ENCODE measurements at regions not wholly inside any gene's neighbourhood (a gene's known extent, or its start where the extent isn't known, plus 50 kb on each side); places are given as distances from the start of the nearest gene placed in this dataset.

DNA sequence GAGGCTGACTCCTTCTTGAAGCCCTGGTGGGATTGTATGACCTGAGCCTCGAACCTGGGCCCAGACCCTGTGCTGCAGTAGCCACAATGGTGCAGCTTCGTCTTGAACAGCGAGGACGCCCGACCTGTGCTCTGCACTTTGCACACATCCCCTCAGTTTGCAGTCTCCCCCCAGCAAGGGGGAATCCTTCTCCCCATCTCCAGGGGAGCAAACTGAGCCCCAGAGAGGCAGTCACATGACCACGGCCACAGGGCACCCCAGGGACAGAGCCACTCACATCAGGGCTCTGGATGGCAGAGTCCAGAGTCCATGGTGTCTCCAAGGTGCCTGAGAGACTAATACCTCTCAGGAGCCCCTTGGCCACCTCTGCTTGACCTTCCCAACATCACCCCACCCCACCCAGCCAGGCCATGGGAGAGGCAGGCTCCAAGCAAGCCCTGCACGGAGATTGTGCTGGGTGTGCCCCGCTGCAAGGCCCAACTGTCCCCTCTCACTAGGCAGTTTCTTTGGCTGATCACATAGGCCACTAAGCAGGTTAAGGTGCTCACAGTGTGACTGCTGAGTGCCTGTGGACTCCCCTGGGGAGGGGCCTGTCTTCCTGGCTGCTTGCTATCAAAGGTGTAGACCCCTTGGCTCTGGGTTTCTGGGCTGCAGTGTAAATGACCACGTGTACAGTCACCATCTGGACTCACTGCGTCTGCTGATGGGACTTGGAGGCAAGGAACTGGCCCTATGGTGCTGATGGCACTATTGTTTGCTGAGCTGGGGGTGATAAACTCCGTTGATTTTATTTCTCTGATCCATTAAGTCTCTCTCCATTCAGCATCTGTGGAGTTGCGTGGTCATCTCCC lies 398.1 kb downstream of the MATN1 start:
- no peak for DNase-seq

DNA sequence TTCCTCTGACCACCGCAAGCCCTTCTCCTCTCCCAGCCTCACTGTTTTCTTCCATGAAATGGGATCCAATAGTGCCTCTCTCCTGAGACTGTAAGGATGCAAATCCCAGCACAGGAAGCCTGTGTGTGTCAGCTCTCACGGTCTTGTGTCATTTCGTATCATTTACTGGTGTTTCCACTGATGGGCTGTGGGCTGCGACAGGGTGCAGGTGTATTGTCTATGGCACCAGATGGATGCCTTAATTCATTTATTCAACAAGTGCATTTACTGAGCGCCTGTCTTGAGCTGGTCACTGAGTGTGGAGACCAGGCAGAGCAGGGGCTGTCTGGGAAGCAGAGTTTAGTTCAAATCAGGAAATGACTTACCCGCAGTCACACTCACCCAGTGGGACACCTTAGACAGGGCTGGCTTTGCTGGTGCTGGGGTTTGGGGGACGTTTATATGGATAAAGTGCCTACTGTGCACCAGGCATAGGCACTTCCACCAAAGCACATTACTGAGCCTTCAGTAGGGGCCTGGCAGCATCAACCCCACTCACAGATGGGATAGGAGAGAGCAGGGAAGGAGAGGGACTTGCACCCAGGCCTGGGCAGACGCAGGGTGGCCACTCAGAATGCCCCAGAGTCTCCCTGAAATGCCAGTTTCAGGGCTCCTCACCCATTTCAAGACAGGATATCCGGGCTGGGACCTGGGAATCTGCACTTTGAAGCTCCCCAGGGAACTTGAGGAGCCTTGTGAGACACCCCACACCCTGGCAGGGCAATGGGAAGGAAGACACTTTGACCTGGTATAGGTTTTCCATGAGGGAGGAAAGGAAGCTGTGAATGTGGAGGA lies 398.9 kb downstream of the MATN1 start:
- no peak for DNase-seq

DNA sequence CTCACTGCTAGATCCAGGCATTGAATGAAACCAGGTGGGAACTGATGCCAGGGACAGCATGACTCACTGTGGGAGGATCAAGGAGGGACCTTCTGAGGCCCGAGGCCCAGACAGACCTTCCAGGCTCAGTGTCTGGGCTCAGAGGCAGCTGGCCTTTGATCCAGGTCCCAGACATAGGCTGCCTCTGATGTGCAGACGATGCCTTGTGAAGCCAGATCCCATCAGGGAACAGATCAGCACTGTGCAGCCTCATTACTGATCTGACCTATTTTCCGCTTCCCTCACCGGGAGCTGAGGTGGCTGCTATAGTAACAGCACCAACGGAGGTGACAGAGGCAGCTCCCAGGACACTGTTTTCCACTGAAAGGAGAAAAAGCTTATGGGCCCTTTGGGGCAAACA lies 399.5 kb downstream of the MATN1 start:
- no peak for DNase-seq

DNA sequence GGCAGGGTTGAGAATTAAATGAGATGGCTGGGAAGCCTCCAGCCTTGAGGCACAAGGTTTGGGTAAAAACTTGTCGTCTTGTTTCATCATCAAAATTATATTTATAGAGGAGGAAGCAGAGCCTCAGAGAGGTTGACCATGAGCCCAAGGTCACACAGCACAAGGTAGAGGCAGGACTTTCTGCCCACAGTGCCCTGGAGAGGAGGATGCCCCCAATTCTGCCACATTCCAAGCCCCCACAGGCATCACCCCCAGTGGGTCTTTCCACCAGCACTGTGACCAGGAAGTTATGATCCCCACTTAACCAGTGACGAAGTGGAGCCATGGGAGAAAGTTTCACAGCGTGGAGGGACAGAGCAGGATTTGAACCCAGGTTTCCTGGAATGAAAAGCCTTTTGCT lies 400.0 kb downstream of the MATN1 start:
- no peak for DNase-seq

DNA sequence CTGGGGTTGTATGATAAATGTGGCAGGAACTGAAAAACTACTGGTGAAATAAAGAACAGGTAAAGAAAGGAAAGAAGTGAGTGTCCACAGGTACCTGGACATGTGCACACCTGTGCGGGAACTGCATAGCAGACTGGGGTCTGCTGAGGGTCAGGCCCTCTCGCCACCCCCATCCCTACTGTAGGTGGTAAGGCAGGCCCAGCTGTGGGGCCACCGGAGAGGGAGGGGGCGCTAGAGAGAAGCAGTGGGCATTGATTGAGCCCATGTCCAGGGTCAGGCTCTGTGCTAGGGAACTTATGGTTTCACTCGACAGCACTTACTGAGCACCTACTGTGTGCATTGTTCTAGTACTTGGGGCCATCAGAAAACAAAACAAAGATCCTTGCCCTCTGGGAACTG lies 400.5 kb downstream of the MATN1 start:
- no peak for DNase-seq

DNA sequence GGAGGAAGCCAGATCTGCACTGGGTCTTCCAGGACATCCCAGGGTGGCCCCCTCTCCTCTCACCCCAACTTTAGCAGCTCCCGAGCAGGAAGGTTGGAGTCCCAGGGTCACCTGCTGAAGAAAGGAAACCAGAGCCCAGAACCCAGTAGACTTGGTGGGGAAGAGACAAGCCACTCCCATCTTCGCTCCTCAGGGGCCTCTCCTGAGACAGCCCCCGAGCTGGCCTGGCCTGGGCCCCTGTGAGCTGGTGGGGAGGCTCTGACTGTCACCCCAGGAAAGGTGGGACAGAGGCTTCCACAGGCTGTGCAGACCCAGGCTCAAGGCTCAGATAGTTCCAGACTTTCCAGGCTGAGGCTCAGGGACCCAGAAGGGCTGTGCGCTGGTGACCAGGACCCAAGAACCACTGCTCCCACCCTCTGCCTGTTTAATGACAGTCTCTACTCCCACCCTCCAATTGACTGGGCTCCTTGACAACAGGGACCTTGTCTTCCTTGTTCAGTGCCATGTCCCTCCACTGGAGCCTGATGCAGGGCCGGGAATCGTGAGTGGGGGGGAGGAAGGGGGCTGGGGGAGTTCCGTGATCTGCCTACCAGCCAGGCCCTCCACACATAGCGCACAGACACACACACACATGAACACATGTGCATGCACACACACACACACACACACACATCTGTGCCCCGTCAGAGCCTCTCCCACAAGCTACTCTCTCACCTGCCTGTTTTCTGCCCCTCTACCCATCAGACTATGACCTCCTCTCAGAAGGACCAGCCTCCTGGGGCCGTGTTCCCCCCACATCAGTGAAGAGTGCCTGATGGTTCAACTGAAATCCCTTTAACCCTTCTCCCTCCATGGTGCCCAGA lies 401.2 kb downstream of the MATN1 start:
- DNase-seq, result no peak

DNA sequence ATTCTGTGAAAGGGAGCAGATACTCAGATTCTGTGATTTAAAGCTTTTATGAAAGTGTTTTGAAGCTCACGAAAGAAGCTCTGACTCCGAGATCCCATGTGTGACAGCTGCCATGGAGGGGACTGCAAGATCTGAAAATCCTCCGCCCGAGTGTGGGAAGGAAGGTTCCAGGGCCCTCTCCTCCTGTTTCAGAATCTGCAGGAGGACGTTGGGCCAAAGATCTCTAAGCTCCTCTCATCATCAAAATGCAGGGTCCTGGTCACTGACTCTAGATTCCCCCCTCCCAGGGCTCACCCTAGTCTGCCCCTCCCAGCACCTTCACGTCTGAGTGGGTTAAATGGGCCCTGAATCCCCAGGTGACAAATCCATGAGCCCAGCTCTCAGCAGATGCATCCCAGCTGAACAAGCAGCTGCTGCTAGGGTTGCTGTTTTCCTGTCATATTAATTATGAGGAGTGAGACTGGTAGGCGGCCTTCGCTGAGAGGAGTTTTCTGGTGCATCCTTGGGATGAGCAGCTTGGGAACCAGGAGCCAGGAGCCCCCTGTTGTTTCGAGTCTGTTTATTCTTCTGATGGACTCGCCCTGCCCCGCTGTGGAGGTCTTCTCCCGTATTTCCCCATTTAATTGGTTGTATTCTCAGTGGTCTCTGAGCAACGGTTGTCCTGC lies 402.0 kb downstream of the MATN1 start:
- no peak for DNase-seq

DNA sequence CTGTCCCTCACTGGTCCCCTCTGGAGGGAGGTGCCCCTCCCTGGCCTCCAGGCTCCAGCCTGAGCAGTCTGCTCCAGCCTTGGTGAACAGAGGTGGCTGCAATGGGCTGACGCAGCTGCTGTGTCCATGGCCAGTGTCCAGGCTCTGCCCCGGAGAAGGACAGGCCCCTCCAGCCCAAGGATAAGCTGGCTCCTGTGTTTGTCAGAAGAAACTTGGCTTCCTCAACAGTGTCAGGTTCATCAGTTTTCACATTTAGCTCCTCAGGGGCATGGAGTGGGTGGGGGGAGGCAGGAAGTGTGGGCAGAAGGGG lies 402.8 kb downstream of the MATN1 start:
- DNase-seq, result no peak

DNA sequence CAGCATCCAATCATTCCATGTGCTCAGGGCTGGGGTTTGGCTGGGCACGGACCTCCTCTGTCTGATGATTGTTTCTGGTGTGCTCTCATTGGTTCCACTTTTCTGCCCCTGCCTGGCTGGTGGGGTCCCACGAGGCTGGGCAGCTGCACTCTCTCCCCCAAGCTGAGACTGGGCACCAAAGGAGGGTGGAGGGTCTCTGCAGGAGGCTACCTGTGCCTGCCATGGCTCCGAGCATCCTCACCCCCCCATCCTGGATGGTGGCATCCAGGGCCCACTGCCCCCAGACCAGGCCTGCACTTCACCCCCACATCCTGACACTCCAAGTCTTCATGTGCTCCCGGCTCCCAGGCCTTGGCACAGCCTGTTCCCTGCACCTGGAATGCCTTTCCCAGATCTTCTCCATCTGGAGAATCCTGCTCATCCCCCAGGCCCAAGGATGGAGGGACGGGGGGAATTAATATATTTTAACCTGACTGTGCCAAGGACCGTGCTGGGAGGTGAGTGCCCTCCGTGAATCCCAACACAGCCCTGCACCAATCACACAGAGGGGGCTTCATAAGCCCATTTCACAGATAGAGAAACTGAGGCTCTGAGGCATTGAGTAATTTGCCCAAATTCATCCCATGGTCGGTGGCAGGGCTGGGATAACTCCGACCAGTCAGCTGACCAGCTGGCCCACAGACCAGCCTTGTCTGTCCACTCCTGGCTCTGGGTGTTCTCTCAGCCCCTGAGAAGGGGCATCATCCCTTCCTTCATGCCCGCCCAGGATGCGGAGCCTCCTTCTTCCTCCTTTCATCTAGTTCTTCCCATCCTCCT lies 403.4 kb downstream of the MATN1 start:
- no peak for DNase-seq

DNA sequence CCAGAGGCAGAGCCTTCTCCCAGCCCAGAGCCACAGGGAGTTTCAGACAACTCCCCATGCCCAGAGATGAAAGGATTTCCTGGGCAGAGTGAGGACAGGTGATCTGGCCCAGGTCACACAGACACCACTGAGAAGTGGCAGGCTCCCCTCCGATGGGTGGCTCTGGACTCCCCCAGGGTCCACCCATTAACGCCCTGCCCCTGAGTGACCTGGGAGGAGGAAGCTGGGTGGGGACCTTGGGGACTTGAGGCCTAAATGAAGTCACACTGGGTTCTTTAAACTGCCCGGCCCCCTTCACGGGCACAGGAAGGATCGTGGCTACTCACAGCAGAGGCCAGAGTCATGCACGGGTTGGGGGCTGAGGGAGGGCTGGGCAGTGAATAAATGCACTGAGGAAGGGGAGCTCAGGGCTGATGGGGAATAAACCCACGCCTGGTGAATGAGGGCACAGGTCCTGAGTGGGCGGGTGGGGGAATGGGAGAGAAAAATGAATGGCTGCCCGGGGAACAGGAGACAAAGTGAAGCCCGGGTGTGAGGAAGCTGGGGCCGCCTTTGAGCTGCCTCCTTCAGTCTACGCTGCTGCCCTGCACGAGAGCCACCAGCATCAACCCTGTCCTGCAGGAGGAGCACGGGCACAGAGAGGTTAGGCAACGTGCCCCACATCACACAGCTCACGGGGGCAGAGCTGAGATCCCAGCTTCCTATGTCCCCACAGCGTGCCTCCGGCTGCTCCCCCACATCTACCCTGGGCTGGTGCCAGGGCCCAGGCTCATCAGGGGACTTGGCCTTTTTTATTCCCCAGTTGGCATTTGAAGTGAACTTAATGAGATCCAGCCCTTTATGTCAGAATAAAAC lies 404.3 kb downstream of the MATN1 start:
- DNase-seq, result no peak

DNA sequence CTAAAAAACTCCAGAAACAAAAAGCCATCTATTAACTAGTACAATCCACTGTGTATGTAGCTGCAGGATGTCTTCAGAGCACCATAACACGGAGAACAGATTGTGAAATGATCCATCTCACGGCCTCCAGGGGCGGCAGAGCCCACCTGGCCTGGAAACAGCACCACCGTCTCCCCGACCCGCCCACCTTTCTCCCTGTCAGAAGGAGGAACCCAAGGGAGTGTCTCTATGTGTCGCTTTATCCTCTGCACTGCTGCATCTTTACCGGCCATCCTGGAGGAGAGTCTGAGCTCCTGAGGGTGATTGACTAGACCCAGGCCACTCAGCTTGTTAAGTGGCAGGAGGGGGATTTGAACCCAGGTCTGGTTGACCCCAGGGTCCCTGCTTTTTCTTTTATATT lies 405.0 kb downstream of the MATN1 start:
- DNase-seq, result no peak

DNA sequence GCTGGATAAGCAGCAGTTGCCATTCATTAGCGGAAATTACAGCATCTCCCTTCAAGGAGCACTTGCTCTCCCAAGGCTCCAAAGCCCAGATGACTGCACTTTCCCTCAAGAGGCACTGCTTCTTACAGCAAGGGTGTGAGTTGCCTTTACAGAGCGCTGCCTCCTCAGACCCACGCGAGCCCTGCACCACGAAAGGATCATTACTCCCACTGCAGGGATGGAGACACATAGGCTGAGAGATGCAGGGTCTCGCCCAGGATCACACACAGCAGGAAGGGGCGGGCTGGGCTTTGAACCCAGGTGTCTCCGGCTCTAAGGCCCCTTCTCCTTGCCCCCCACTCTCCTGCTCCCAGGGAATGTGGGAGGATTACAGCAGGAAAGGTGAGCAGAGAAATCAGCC lies 405.5 kb downstream of the MATN1 start:
- DNase-seq, result no peak

DNA sequence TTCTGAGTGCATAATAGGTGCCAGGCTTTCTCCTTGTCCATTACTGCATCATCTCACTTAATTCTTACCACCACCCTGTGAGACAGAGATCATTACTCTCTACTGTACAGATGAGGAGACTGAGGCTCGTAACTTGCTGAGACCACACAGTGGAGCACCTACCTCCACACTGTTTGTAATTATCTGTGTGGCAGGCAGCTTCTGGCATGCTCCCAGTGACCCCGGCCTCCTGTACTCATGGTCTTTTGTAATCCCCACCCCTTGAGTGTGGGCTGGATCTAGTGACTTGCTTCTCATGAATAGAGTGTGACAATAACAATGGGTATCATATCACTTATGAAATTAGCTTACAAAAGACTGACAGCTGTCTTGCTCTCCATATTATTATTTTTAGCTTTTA lies 407.3 kb downstream of the MATN1 start:
- DNase-seq, result no peak

DNA sequence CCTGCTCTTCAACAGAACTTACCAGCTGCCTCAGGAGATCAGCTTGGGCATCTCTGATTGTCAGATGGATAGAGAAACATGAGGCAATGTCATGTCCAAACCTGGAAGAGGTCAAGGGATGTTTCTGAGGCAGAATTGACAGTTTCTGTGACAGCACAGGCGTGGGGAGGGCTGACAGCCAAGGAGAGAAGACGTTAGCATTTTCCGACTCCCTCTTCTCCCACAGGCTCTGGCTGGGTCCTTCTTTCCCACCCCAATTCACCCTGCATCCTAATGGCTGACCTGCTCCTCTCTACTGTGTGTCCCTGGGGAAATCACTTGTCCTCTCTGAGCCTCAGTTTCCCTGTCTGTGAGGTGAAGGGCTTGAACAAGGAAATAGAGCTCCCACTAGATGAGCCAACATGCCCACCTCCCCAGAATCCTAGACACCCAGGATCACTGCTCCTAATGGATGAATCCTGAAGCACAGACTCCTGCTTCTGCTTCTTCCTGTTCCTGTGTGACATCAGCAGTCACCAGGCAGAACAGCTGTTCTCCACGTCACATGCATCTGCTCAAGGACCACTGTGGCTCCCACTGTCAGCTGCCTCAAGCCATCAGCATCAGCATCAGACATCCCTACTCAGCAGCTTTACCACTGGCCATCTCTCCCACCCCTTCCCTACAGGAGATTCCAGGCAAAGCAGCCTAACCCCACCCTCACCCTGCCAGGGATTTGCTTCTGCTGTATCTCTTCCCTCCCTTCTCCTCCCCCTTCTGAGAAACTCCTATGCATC lies 408.0 kb downstream of the MATN1 start:
- DNase-seq, result no peak

DNA sequence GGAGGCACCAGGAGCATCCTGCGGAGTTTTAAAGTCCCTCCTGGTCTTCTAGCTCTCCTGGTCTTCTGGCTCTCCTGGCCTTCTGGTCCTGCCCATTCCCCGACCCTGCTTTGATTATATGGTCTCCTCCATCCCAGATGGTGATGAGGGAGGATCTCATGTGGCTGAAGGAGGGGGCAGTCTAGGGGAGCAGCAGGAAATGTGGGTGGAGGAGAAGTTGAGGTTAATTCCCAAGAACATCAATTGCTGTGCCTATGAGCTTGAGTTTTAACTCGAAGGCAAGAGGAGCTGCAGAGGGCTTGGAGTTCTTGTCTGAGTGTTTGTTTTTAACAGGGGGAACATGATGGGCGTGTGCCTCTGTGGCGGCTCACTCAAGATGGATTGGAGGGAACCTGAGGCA lies 408.8 kb downstream of the MATN1 start:
- DNase-seq, result no peak

DNA sequence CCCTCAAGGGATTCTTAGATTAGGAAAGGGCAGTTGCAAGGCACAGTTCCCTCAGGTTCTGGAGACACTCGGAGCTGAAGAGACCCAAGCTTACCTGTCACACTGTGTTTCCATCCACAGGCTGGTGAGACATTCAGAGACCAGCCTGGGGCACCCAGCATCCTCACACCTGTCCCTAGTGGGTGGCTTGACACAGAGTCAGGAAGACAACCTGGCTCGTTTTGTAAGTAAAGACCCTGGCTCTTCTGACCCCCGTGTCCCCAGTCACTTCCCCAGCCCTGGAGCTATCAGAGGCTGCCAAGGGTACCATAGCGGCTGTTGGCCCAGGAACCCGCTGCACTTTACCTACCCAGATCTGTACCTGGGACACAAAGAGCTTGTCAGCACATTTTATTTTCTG lies 409.8 kb downstream of the MATN1 start:
- no peak for DNase-seq

DNA sequence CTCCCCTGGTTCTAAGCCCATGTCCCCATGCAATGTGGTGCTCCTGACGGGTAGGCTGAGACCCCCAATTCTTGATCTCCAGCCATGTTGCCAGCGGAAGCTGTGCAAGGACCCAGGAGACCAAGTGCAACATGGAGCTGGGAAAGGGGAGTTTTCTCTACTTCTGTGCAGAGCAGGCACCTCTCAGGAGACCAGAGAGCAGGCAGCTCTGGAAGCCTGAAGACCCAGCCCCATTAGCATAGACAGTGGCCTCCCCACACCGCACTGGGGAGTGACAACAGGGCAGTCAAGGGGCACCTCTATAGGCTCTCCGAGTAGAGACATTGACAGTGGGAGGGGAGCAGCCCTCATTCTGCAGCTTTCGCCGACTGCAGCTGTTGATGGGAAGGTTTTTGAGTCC lies 410.2 kb downstream of the MATN1 start:
- no peak for DNase-seq

DNA sequence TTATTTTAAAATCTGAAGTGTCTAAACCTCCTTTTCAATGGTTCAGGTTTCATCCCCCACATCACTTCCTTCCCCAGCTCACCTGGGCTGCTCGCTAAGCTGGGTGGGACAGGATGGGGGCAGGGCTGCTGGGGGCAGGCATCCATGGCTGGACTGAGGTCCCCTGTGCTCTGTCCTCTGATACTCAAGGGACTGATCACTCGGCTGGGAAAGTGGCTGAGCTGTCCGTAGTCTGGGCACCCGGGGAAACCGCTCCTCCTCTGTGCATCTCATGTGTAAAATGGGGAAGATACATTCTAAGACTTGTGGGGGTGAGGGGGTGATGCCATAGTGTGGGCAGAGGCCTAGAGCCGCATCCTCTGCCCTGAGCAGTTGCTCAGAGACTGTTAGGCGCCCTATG lies 411.2 kb downstream of the MATN1 start:
- DNase-seq, result no peak

DNA sequence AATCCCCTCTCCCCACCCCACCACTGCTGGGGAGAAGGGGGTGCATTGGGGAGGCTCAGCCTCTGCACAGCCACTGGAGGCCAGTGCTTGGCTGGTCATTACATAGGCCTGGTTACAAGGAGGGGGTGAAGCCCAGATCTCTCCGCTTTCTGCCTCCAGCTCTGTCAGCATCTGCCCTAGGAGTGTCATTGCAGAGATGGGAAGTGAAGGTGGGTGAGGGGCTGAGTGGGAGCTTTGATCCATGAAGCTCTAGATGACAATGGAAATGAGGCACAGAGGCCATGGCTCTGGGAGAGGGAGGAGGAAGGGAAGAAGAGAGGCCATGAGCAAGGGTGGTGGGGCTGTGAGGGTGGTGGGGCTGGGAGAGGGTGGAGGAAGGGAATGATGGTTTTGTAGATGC lies 411.6 kb downstream of the MATN1 start:
- no peak for DNase-seq
